ENCODE measurements at regions not wholly inside any gene's neighbourhood (a gene's known extent, or its start where the extent isn't known, plus 50 kb on each side); places are given as distances from the start of the nearest gene placed in this dataset.

GRCh38 chr3:70822669-70823068 lies 510.2 kb upstream of the MDFIC2 start:
- TF ChIP-seq CTCF (IDR thresholded peaks at IDR 0.05; ENCODE audit: control extremely low read depth, extremely low read depth, low read depth, missing control alignments), result no peak
- no peak for DNase-seq (ENCODE audit: extremely low spot score)
- ChIA-PET CTCF (no interaction called here), POLR2A (no interaction called here)

GRCh38 chr3:70821602-70822001 lies 509.2 kb upstream of the MDFIC2 start:
- CTCF ChIA-PET, result interaction anchor here (1.2 kb wide), 1 partner anchor 11 kb away, joined by 3 read pairs; no protein-coding TSS in a partner anchor
- TF ChIP-seq CTCF (IDR thresholded peaks at IDR 0.05; ENCODE audit: control extremely low read depth, extremely low read depth, low read depth, missing control alignments), result no peak
- no peak for DNase-seq (ENCODE audit: extremely low spot score)
- POLR2A ChIA-PET, result no interaction called here

- no peak for DNase-seq (ENCODE audit: extremely low spot score)
- ChIA-PET POLR2A (no interaction called here), CTCF (interaction anchor here (1.2 kb wide), 1 partner anchor 12 kb away, joined by 3 read pairs; no protein-coding TSS in a partner anchor)
- TF ChIP-seq CTCF (IDR thresholded peaks at IDR 0.05; ENCODE audit: control extremely low read depth, extremely low read depth, low read depth, missing control alignments), result no peak
These were observed 508.0 kb upstream of the MDFIC2 start for GRCh38 chr3:70820397-70820796.

- CTCF ChIA-PET, result no interaction called here
- POLR2A ChIA-PET, result no interaction called here
- no peak for DNase-seq (ENCODE audit: extremely low spot score)
- no peak for TF ChIP-seq CTCF (IDR thresholded peaks at IDR 0.05; ENCODE audit: control extremely low read depth, extremely low read depth, low read depth, missing control alignments)
These were observed 505.7 kb upstream of the MDFIC2 start for GRCh38 chr3:70818145-70818544.

GRCh38 chr3:70816346-70816745 lies 503.9 kb upstream of the MDFIC2 start:
- POLR2A ChIA-PET, result no interaction called here
- no peak for TF ChIP-seq CTCF (IDR thresholded peaks at IDR 0.05; ENCODE audit: control extremely low read depth, extremely low read depth, low read depth, missing control alignments)
- no peak for DNase-seq (ENCODE audit: extremely low spot score)
- CTCF ChIA-PET, result no interaction called here

GRCh38 chr3:70815817-70816216 lies 503.4 kb upstream of the MDFIC2 start:
- ChIA-PET POLR2A (no interaction called here), CTCF (no interaction called here)
- TF ChIP-seq CTCF (IDR thresholded peaks at IDR 0.05; ENCODE audit: control extremely low read depth, extremely low read depth, low read depth, missing control alignments), result no peak
- DNase-seq (ENCODE audit: extremely low spot score), result no peak

- ChIA-PET POLR2A (no interaction called here), CTCF (no interaction called here)
- DNase-seq (ENCODE audit: extremely low spot score), result no peak
- TF ChIP-seq CTCF (IDR thresholded peaks at IDR 0.05; ENCODE audit: control extremely low read depth, extremely low read depth, low read depth, missing control alignments), result no peak
These were observed 500.9 kb upstream of the MDFIC2 start for GRCh38 chr3:70813311-70813710.
